CD1c-positive myeloid dendritic cell (primary cell): ENCODE measurements at regions not wholly inside any gene's neighbourhood (a gene's known extent, or its start where the extent isn't known, plus 50 kb on each side); places are given as distances from the start of the nearest gene placed in this dataset.
"Not testable (repeated sequence)": the region's sequence is repeated elsewhere in the genome, so short reads cannot be mapped to it uniquely, and the experiment has no call there.

Experiments
- DNase-seq: peaks from one replicate; pipeline ENCODE4 v3.0.0-alpha.2; 2016; ENCODE audit errors: extremely low spot score

DNA sequence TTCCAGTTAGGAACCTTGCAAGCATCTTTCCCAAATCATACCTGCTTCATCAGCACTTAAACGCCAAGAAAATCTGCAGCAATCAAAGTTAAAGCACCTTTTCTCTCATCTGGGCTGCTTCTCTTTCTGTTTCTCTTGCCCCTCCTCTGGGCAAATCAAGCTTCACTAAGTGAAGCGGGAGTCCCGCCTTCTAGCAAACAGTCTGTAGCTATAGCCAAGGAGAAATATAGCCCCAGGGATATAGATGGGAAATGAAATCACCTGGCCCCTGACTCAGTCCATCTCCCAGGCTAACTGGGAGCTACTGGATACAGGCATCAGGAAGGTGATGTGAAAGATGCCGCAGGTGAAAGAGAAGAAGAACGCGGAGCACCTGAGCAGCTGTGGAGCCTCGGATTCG, 481.9 kb downstream of the C6orf118 start:
- DNase-seq: no peak

- DNase-seq: no peak
These were observed 482.5 kb downstream of the C6orf118 start for GRCh38 chr6:164826831-164827468.

DNA sequence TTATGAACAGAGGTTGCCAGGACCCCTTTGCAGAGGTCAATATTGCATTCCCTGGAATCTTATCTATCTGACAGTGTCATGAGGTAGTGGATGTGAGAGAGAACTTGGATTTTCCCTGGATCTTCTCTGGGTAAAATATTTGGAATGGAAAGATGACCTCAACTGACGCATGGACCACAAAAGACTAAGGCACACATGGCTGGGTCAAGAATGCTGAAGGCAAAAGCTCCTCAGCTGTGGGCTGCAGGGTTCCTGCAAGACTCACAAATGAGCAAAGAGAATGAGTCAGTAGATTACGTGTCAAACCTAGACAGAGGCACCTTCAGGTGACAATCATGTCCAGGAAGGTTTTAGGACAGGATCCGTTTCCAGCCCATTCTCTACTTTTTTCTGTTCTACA, 484.0 kb downstream of the C6orf118 start:
- DNase-seq: no peak

DNA sequence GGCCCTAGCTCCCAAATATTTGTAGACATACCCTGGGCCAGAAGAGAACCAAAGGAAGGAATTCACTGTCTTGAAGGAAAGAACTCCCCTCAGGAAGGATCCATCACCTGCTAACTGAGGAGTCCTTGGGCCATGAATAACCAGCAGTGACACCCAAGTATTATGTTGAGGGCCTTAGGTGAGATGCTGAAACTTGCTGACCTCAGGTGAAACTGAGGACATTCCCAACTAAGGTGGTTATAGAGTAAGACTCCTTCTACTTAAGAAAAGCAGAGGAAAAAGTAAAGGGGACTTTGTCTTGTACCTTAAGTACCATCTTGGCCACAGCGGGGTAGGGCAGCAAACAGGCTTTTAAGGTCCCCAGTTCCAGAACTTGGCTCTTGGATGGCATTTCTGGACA, 491.7 kb downstream of the C6orf118 start:
- no peak for DNase-seq

GRCh38 chr6:164812706-164813105, 496.7 kb downstream of the C6orf118 start:
- no peak for DNase-seq

DNA sequence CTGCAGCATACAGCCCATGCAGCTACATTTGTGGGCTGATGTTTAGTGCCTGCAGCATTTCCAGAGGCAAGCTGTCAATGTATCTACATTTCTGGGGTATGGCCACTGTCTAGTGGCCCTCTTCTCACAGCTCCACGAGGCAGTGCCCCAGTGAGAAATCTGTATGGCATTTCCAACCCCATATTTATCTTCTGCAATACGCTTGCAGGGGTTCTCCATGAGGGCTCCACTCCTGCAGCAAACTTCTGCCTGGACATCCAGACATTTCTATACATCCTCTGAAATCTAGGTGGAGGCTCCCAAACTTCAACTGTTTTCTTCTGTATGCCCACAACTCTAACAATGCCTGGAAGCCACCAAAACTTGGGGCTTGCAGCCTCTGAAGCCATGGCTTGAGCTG, 502.3 kb downstream of the C6orf118 start:
- DNase-seq: no peak

- DNase-seq: no peak
These were observed 514.2 kb downstream of the C6orf118 start for GRCh38 chr6:164795056-164795815.

- no peak for DNase-seq
These were observed 516.7 kb downstream of the C6orf118 start for GRCh38 chr6:164792666-164793065.

DNA sequence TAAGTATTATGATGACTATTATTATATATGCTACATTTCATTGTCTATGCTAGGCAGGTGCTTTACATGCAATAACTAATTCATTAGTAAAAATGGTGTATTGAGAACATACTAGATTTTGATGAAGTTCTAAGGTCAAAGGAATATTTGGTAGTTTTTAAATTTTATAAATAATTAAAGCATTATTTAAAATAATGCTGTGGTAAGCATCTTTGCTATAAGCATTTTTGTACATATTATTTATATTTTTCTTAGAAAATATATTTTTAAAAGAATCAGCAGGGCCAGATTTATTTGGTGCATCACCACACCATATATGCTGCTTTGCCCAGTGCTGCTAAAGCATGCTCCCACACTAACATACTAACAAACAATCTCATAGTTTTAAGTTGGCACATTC, 517.9 kb downstream of the C6orf118 start:
- no peak for DNase-seq

DNA sequence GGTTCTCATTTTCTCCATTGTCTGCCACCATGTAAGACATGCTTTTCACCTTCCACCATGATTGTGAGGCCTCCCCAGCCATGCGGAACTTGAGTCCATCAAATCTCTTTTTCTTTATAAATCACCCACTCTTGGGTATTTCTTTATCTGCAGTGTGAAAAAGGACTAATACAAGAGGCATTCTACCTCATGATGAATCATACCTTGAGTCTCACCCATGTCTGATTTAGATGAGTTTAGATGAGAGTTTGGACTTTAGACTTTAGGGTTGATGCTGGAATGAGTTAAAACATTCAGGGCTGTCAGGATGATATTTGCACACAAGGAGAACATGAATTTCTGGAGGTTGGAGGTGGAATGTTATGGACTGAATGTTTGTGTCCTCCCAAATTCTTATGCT, 545.6 kb downstream of the C6orf118 start:
- no peak for DNase-seq

GRCh38 chr6:164757451-164757850, 552.0 kb downstream of the C6orf118 start:
- DNase-seq: no peak

- DNase-seq: no peak
These were observed 552.7 kb downstream of the C6orf118 start for GRCh38 chr6:164756723-164757122.

DNA sequence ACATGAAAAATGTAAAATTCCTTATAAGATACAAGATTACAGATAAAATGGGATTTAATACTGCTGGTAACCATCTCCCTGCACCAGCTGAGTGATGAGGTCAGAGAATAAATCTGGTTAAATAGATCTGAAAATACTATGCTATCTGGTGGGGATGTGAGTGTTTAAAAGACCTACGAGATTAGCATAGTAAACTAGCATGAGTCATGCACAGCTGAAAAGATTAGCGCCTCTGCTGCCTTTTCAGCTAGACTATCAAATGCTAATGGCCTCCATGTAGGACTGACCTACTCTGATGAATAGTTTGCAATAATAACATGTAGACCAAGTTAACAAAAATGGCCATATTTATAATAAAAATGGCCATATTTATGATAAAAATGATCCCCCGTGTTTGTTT, 553.3 kb downstream of the C6orf118 start:
- no peak for DNase-seq

- no peak for DNase-seq
These were observed 555.9 kb downstream of the C6orf118 start for GRCh38 chr6:164753517-164753916.

DNA sequence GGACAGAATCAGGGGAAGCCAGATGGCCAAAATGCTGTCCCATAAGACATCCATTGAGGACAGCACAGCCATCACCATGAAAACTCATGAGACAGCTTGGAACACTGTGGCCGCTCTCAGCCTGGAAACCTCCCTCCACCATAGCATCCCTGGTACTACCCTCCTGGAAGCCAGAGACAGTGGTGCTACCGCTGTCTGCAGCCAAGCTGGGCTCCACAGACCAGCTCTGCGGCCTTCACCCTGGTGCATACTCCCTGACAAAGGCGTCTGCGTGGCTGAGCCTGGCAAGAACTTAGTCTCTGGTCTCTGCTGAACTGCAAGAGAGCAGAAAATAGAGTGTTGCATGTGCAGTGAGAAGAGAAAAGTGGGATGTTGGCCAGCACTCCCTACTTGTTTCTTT, 558.0 kb downstream of the C6orf118 start:
- no peak for DNase-seq

- DNase-seq: no peak
These were observed 559.3 kb downstream of the C6orf118 start for GRCh38 chr6:164750128-164750527.

GRCh38 chr6:164749221-164750064, 560.0 kb downstream of the C6orf118 start:
- no peak for DNase-seq

GRCh38 chr6:164744301-164744700, 565.1 kb downstream of the C6orf118 start:
- DNase-seq: no peak

DNA sequence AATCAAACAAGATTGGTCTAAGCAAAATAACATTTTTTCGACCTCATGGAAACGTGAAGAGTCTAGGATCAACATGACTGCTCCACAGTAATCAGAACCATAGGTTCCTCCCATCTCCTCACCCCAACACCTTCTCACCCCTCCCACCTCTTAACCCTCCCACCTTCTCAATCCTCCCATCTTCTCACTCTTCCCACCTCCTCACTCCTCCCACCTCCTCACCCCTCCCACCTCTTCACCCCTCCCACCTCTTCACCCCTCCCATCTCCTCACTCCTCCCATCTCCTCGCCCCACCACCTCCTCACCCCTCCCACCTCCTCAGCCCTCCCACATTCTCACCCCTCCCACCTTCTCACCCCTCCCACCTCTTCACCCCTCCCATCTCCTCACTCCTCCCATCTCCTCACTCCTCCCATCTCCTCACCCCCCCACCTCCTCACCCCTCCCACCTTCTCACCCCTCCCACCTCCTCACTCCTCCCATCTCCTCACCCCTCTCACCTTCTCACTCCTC, 567.4 kb downstream of the C6orf118 start:
- no peak for DNase-seq

DNA sequence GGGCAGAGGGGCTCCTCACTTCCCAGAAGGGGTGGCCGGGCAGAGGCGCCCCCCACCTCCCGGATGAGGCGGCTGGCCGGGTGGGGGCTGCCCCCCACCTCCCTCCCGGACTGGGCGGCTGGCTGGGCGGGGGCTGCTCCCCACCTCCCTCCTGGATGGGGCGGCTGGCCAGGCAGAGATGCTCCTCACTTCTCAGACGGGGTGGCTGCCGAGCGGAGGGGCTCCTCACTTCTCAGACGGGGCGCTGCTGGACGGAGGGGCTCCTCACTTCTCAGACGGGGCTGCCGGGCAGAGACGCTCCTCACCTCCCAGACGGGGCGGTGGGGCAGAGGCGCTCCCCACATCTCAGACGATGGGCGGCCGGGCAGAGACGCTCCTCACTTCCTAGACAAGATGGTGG, 573.3 kb downstream of the C6orf118 start:
- DNase-seq: not testable (repeated sequence)

DNA sequence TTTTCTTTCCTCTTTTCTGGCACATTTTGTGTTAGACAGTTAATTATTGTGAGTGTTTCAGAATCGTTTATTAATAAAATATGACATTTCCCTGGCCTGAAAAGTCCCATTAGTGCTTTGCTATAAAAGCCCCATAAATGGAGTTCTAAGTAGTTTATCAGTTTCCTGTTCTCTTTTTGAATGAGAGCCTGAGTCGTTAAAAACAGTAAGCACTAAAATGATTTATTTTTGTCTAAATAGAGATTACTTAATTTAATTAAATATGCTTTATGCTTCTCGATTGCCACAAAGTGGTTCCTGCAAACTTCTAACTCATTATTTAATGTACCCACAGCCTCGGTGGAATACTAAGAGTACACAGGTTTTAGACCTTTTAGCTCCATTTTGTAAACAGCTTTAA, 577.9 kb downstream of the C6orf118 start:
- no peak for DNase-seq

DNA sequence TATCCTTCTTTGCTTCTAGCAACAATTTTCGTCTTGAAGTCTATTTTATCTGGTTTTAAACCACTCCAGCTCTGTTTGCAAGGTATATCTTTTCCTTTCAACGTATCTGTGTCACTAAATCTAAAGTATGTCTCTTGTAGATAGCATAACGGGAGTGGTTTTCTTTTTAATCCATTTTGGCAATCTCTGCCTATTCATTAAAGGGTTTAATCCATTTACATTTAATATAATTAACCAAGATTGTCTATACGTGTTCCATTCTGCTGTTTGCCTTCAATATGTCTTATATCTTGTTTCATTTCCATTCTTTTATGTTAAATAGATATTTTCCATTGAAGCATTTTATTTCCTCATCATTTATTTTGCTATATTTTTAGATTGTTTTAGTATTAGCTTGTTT, 587.9 kb downstream of the C6orf118 start:
- no peak for DNase-seq
